ENCODE measurements at regions not wholly inside any gene's neighbourhood (a gene's known extent, or its start where the extent isn't known, plus 50 kb on each side); places are given as distances from the start of the nearest gene placed in this dataset.

- TF ChIP-seq CTCF (IDR thresholded peaks at IDR 0.05) (no peak), POLR2A (IDR thresholded peaks at IDR 0.05) (no peak)
Observed at GRCh38 chr7:106167439-106168136, 55.5 kb upstream of the SYPL1 start.

All from prostate gland (tissue), 2 donors.